Loucy (cell line): ENCODE measurements at regions not wholly inside any gene's neighbourhood (a gene's known extent, or its start where the extent isn't known, plus 50 kb on each side); places are given as distances from the start of the nearest gene placed in this dataset.
A peak's percentile ranks its signal among the peaks of the same experiment; 100 is the strongest.

Source experiments
- H2AFZ ChIP-seq: fragments of 200-600 bp; sonication (generic); 2 replicates; pipeline ENCODE4 v1.6.0; 2016; ENCODE audit warnings: antibody characterized with exemption, mild to moderate bottlenecking, low read length, moderate library complexity
- H3F3A ChIP-seq: fragments of 200-600 bp; 2 replicates; pipeline ENCODE4 v1.6.0; 2016; ENCODE audit warnings: antibody characterized with exemption, low read depth, mild to moderate bottlenecking
- H3K27me3 ChIP-seq: fragments of 200-600 bp; sonication (generic); 2 replicates; pipeline ENCODE4 v1.6.1; 2014; ENCODE audit warnings: low read length, mild to moderate bottlenecking; ENCODE audit not compliant: insufficient read depth, poor library complexity, severe bottlenecking
- H3K36me3 ChIP-seq: fragments of 200-600 bp; sonication (generic); 2 replicates; pipeline ENCODE4 v1.6.1; 2016; ENCODE audit warnings: low read length; ENCODE audit not compliant: insufficient read depth
- H3K4me1 ChIP-seq: fragments of 200-600 bp; sonication (generic); 2 replicates; pipeline ENCODE4 v1.5.1; 2014; ENCODE audit warnings: low read length, mild to moderate bottlenecking; ENCODE audit not compliant: insufficient read depth, poor library complexity, severe bottlenecking
- H3K4me2 ChIP-seq: fragments of 200-600 bp; sonication (generic); 2 replicates; pipeline ENCODE4 v1.6.0; 2014; ENCODE audit warnings: antibody characterized with exemption, low read length, low read depth, mild to moderate bottlenecking; ENCODE audit not compliant: poor library complexity, severe bottlenecking
- H3K4me3 ChIP-seq: fragments of 200-600 bp; sonication (generic); 2 replicates; pipeline ENCODE4 v1.5.1; 2014; ENCODE audit warnings: low read length, mild to moderate bottlenecking, mixed read lengths; ENCODE audit not compliant: poor library complexity, severe bottlenecking
- H3K79me2 ChIP-seq: fragments of 200-600 bp; sonication (generic); 2 replicates; pipeline ENCODE4 v1.6.1; 2014; ENCODE audit warnings: low read length; ENCODE audit not compliant: insufficient read depth
- H3K9ac ChIP-seq: fragments of 200-600 bp; sonication (generic); 2 replicates; pipeline ENCODE4 v1.6.0; 2014; ENCODE audit warnings: mild to moderate bottlenecking, low read depth, low read length, moderate library complexity; ENCODE audit not compliant: poor library complexity, severe bottlenecking
- H3K9me2 ChIP-seq: fragments of 200-600 bp; sonication (generic); replicated peaks from 2 replicates; pipeline ENCODE4 v1.6.1; 2016; ENCODE audit warnings: low read depth, low read length, mixed read lengths
- H3K9me3 ChIP-seq: fragments of 200-600 bp; sonication (generic); 2 replicates; pipeline ENCODE4 v1.6.1; 2014; ENCODE audit warnings: mild to moderate bottlenecking, antibody characterized with exemption, low read length, low read depth; ENCODE audit not compliant: insufficient read depth
- H4K20me1 ChIP-seq: fragments of 200-600 bp; sonication (generic); 2 replicates; pipeline ENCODE4 v1.6.0; 2014; ENCODE audit warnings: antibody characterized with exemption, low read length, mild to moderate bottlenecking; ENCODE audit not compliant: insufficient read depth, poor library complexity, severe bottlenecking
- EZH2phosphoT487 ChIP-seq: fragments of 200-600 bp; IDR thresholded peaks from 2 replicates; pipeline ENCODE4 v1.6.1; 2018; ENCODE audit warnings: antibody characterized with exemption, mild to moderate bottlenecking, moderate library complexity, borderline replicate concordance
- TF ChIP-seq, protein P1 (sequence below): fragments of 200-600 bp; sonication (generic); conservative IDR thresholded peaks from 2 replicates; pipeline ENCODE4 v1.5.1; 2014; ENCODE audit warnings: mild to moderate bottlenecking, antibody characterized with exemption, low read length

DNA sequence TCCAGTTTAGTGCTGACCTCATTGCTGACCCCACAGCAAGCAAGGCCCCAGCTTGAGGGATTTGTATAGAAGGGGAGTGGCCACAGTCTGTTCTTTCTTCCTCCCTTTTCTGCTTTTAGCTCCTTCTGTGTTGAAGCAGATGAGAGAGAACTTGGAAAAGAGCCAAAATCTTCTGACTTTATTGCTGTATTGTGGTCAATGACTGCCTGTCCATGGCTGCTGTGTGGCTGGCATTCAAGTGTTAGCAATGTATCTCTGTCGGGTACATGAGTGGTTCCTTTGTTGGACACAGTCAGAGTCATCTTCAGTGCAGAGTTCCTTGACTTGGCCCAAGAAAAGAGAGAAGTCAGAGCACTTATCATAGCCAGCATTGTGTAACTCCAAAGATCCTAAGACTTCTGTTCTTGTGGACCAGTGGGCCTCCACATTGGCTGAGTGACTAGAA is 154.1 kb downstream of the LRRC70 start:
- H3K9ac ChIP-seq: no peak overlapping the region

DNA sequence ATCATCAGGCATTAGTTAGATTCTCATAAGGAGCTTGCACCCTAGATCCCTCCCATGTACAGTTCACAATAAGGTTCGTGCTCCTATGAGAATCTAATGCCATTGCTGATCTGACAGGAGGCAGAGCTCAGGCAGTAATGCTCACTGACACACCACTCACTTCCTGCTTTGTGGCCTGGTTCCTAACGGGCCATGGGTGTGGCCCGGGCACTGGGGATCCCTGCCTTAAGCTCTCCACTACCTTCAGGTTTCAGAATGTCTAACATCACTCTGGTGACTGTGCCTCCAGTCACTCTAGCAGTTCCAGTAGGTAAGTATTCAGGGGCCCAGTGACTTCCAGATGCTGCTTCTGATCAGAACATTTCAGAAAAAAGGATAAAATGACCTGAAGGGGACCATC is 152.4 kb downstream of the LRRC70 start:
- peaks cover 34% of the 10 kb centered on the region for H3K4me1 ChIP-seq
- H3K9me2 ChIP-seq: no peaks in the 10 kb centered on the region
- peak overlapping the region; percentile 12 for H3K9ac ChIP-seq
- TF ChIP-seq, protein P1, sequence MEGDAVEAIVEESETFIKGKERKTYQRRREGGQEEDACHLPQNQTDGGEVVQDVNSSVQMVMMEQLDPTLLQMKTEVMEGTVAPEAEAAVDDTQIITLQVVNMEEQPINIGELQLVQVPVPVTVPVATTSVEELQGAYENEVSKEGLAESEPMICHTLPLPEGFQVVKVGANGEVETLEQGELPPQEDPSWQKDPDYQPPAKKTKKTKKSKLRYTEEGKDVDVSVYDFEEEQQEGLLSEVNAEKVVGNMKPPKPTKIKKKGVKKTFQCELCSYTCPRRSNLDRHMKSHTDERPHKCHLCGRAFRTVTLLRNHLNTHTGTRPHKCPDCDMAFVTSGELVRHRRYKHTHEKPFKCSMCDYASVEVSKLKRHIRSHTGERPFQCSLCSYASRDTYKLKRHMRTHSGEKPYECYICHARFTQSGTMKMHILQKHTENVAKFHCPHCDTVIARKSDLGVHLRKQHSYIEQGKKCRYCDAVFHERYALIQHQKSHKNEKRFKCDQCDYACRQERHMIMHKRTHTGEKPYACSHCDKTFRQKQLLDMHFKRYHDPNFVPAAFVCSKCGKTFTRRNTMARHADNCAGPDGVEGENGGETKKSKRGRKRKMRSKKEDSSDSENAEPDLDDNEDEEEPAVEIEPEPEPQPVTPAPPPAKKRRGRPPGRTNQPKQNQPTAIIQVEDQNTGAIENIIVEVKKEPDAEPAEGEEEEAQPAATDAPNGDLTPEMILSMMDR: no peak
- TF ChIP-seq EZH2phosphoT487: no peak
- H3K4me3 ChIP-seq: peak overlapping the region; percentile 11
- H2AFZ ChIP-seq: peak overlapping the region; percentile 31
- H3K9me3 ChIP-seq: peaks cover 3% of the 10 kb centered on the region; the same call in 1 of the 2 replicates
- no peaks in the 10 kb centered on the region for H3F3A ChIP-seq
- no peaks in the 10 kb centered on the region for H3K27me3 ChIP-seq
- H4K20me1 ChIP-seq: no peaks in the 10 kb centered on the region
- no peaks in the 10 kb centered on the region for H3K36me3 ChIP-seq
- H3K4me2 ChIP-seq: peak overlapping the region; percentile 52
- H3K79me2 ChIP-seq: no peaks in the 10 kb centered on the region

More for the DNA sequence above, 154.1 kb downstream of the LRRC70 start:
- Histone ChIP-seq H3K4me1 (peaks cover 34% of the 10 kb centered on the region), H3K9me2 (no peaks in the 10 kb centered on the region), H3F3A (no peaks in the 10 kb centered on the region), H3K4me3 (no peak overlapping the region), H3K9me3 (peaks cover 3% of the 10 kb centered on the region; the same call in 1 of the 2 replicates), H3K36me3 (no peaks in the 10 kb centered on the region), H4K20me1 (no peaks in the 10 kb centered on the region), H3K79me2 (no peaks in the 10 kb centered on the region), H3K27me3 (no peaks in the 10 kb centered on the region), H2AFZ (peak overlapping the region; percentile 3; the same call in 1 of the 2 replicates), H3K4me2 (peak overlapping the region; percentile 15)
- TF ChIP-seq, protein P1: no peak
- no peak for TF ChIP-seq EZH2phosphoT487

DNA sequence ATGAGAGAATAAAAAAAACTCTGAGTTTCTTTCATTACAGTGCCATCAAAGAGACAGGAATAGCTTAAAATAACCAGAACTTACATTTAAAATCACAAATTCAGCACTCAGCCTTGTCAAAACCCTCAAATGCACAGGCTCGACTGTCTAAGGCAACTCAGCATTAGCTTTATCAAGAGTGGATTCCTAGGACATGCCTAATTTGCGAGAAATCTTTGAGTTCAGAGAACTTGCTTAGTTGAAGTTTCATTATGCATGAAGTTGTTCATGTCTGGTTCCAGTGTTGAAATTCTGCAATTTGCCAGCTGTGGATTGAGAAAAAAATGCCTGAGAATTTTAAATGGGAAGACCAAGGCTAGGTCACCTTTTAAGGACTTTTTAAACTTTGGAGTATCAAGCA is 151.1 kb downstream of the LRRC70 start:
- no peak overlapping the region for H3K4me3 ChIP-seq
- H3K36me3 ChIP-seq: no peaks in the 10 kb centered on the region
- no peak overlapping the region for H3K4me2 ChIP-seq
- no peak overlapping the region for H3K9ac ChIP-seq
- no peak overlapping the region; the same call in 1 of the 2 replicates for H2AFZ ChIP-seq
- H3K27me3 ChIP-seq: no peaks in the 10 kb centered on the region
- peaks cover 47% of the 10 kb centered on the region for H3K4me1 ChIP-seq
- TF ChIP-seq EZH2phosphoT487: no peak
- TF ChIP-seq, protein P1: no peak
- no peaks in the 10 kb centered on the region for H3F3A ChIP-seq
- H3K9me3 ChIP-seq: peaks cover 3% of the 10 kb centered on the region; the same call in 1 of the 2 replicates
- H3K79me2 ChIP-seq: no peaks in the 10 kb centered on the region
- no peaks in the 10 kb centered on the region for H3K9me2 ChIP-seq
- no peaks in the 10 kb centered on the region for H4K20me1 ChIP-seq
